ENCODE measurements at regions not wholly inside any gene's neighbourhood (a gene's known extent, or its start where the extent isn't known, plus 50 kb on each side); places are given as distances from the start of the nearest gene placed in this dataset.
"Not testable (repeated sequence)": the region's sequence is repeated elsewhere in the genome, so short reads cannot be mapped to it uniquely, and the experiment has no call there.

DNA sequence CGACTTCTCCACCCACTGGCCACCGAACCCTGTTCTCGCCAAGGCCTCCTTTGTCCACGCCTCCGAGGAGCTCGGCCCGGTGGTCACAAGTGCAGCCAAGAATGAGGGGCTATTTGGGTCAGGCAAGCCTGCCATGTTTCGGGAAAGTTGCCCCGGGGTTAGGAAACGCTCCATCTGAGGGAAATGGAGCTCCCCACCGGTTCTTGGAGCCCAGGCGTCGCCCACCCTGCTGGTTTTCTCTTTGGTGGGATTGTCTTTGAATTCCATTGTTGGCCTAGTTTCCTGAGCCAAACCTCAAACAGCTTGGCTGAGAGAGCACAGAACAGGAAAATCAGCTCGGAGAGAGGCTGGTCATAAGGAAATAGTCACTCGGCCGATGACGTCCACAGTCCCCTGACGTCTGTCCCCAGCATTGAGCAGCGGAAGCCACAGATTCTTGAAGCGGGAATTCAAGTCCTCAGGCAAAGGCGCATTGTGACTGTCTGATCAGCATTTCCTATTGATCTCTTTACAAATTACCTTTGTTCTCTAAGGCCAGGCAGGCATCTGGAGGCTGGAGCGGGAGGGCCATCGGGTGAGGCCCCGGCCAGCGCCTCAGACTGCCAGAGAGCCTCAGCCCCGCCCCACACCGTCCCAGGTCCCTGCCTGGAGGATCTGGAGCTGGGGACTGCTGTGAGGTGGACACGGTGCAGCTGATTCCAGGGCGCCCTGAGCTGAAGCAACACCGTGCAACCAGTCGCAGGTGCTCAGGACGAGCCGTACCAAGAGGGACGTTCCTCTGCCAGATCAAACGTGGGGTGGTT, 138.6 kb downstream of the DLL1 start:
- no peaks in the 10 kb centered on the region for H3K36me3 ChIP-seq
- no peak for DNase-seq (ENCODE audit: low read depth in 1 of 2, low spot score in 2 of 2)
- no peak overlapping the region for H3K27ac ChIP-seq
- no peaks in the 10 kb centered on the region for H3K4me1 ChIP-seq (replicated peaks)
- peaks cover 6% of the 10 kb centered on the region; the same call in 1 of the 2 replicates for H3K9me3 ChIP-seq (replicated peaks)
- no peak overlapping the region for H3K4me3 ChIP-seq
- no peaks in the 10 kb centered on the region for H3K27me3 ChIP-seq (replicated peaks)

- DNase-seq (ENCODE audit: low read depth in 1 of 2, low spot score in 2 of 2) = no peak
- H3K4me1 ChIP-seq (replicated peaks) = no peaks in the 10 kb centered on the region
- H3K4me3 ChIP-seq = no peak overlapping the region
- no peaks in the 10 kb centered on the region for H3K36me3 ChIP-seq
- H3K9me3 ChIP-seq (replicated peaks) = peaks cover 2% of the 10 kb centered on the region; the same call in 1 of the 2 replicates
- no peak overlapping the region for H3K27ac ChIP-seq
- no peaks in the 10 kb centered on the region for H3K27me3 ChIP-seq (replicated peaks)
These were observed 139.1 kb downstream of the DLL1 start for GRCh38 chr6:170151804-170152123.

DNA sequence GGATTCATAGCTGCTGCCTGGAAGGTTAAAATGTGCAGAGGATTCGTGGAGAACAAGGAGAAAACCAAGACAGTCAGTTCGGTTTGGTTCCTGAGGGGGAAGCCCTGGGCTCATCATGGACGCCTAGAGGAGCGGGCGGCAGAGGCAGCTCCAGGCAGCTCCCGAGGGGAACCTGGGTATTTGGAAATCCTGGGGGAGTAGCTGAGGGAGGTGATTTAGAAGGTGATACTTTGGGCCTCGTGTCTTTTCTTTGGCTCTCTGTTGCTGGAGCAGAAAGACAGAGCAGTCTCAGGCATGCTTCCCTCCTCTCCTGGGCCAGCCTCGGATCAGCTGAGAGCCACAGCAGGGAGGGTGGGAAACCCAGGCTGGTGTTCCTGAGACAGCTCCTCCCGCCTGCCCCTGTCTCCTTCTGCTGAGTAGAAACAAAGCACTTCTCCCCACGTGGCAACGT, 139.5 kb downstream of the DLL1 start:
- no peaks in the 10 kb centered on the region for H3K27me3 ChIP-seq (replicated peaks)
- H3K36me3 ChIP-seq = no peaks in the 10 kb centered on the region
- no peak overlapping the region for H3K4me3 ChIP-seq
- no peak overlapping the region for H3K27ac ChIP-seq
- no peak for DNase-seq (ENCODE audit: low read depth in 1 of 2, low spot score in 2 of 2)
- H3K9me3 ChIP-seq (replicated peaks) = peaks cover 2% of the 10 kb centered on the region; the same call in 1 of the 2 replicates
- H3K4me1 ChIP-seq (replicated peaks) = no peaks in the 10 kb centered on the region

- Histone ChIP-seq H3K27me3 (replicated peaks) (no peaks in the 10 kb centered on the region), H3K4me1 (replicated peaks) (no peaks in the 10 kb centered on the region), H3K9me3 (replicated peaks) (peaks cover 2% of the 10 kb centered on the region; the same call in 1 of the 2 replicates), H3K36me3 (no peaks in the 10 kb centered on the region), H3K4me3 (no peak overlapping the region), H3K27ac (no peak overlapping the region)
- DNase-seq (ENCODE audit: low read depth in 1 of 2, low spot score in 2 of 2) = no peak
These were observed 140.3 kb downstream of the DLL1 start for GRCh38 chr6:170150590-170150945.

GRCh38 chr6:170149681-170150589, 140.9 kb downstream of the DLL1 start:
- Histone ChIP-seq H3K27ac (no peak overlapping the region), H3K27me3 (replicated peaks) (no peaks in the 10 kb centered on the region), H3K4me3 (no peak overlapping the region), H3K36me3 (no peaks in the 10 kb centered on the region), H3K4me1 (replicated peaks) (no peaks in the 10 kb centered on the region), H3K9me3 (replicated peaks) (peaks cover 2% of the 10 kb centered on the region; the same call in 1 of the 2 replicates)
- DNase-seq (ENCODE audit: low read depth in 1 of 2, low spot score in 2 of 2) = no peak

- Histone ChIP-seq H3K27me3 (replicated peaks) (no peaks in the 10 kb centered on the region), H3K4me3 (no peak overlapping the region), H3K4me1 (replicated peaks) (no peaks in the 10 kb centered on the region), H3K36me3 (no peaks in the 10 kb centered on the region), H3K9me3 (replicated peaks) (peaks cover 1% of the 10 kb centered on the region; the same call in 1 of the 2 replicates), H3K27ac (no peak overlapping the region)
- no peak for DNase-seq (ENCODE audit: low read depth in 1 of 2, low spot score in 2 of 2)
These were observed 142.0 kb downstream of the DLL1 start for GRCh38 chr6:170148709-170149470.

DNA sequence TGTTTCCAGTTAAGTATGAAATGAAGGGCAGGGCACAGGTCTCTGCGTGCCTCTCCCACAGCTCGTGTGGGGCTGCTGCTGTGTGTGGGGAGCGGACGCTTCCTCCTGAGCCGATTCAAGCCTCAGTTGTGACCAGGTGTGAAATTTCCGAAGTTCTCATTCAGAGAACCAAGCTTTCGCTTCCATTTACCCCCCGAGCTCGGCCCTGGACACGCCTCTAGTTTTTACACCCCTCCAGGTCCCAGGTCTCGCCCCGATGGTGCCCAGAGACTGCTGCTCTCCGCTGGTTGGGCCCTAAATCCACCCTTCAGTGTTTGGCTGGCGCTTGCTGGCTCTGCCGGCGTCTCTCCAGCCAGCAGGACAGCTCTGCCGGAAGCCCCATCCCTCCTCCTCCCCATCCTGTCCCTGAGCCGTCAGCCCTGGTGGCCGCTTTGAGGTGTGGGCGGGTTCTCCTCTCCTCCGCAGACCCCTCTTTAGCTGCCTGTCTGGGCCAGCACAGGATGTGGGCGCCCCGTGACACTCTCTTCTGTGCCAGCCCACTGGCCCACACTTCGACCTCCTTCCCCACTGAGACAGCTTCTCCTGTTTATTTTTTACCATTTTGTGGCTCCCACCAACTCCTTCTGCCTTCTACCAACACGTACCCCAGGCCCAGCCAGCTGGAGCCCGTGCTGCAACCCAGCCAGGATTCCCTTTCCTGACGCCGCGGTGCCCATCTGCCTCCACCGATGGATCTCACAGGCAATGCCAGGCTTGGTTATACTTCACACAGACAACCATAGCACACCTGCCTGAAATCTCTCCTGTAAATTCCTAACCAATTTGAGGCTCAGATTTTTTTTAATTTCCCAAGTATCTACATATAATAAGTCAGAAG, 142.8 kb downstream of the DLL1 start:
- no peaks in the 10 kb centered on the region for H3K4me1 ChIP-seq (replicated peaks)
- no peaks in the 10 kb centered on the region for H3K27me3 ChIP-seq (replicated peaks)
- H3K4me3 ChIP-seq = no peak overlapping the region
- no peaks in the 10 kb centered on the region for H3K36me3 ChIP-seq
- no peaks in the 10 kb centered on the region for H3K9me3 ChIP-seq (replicated peaks)
- DNase-seq (ENCODE audit: low read depth in 1 of 2, low spot score in 2 of 2) = no peak
- H3K27ac ChIP-seq = no peak overlapping the region

DNA sequence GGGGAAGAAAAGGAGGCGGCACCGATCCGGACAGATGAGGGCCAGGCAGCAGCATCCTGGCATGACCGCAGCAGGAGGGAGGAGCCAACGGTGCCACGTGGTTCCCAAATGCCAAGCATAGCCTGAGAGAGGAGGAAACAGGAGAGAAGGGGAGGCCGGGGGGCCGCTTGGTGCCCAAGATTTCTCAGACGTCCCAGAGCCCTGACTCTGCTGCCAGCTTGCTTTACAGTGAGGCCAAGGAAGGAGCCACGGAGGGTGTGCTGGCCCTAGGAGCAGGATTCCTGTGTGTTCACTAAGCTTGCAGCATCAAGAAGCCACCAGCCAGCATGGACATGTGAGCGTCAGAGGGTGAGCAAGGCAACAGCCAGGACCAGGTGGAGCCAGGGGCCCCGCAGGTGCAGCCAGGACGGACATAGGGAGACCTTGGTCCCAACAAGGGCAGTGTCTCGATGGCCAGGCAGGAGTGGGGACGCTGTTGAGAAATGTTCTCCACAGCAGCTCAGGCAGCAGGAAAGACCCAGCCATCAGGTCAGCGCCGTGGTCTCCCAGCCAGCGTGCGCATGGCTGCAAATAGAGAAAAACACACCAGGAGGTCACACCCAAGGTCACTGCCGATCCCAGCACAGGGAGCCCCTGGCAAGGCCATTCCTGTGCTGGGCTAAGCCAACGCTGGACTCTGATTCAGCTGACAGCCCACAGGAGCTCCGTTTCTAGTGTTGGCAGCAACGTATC, 143.7 kb downstream of the DLL1 start:
- DNase-seq (ENCODE audit: low read depth in 1 of 2, low spot score in 2 of 2) = no peak
- H3K4me1 ChIP-seq (replicated peaks) = no peaks in the 10 kb centered on the region
- no peaks in the 10 kb centered on the region for H3K27me3 ChIP-seq (replicated peaks)
- no peak overlapping the region for H3K27ac ChIP-seq
- H3K9me3 ChIP-seq (replicated peaks) = no peaks in the 10 kb centered on the region
- no peaks in the 10 kb centered on the region for H3K36me3 ChIP-seq
- H3K4me3 ChIP-seq = no peak overlapping the region

- no peaks in the 10 kb centered on the region for H3K36me3 ChIP-seq
These were observed 144.2 kb downstream of the DLL1 start for GRCh38 chr6:170146640-170147039.

GRCh38 chr6:170146131-170146530, 144.7 kb downstream of the DLL1 start:
- not testable (repeated sequence) for H3K36me3 ChIP-seq; H3K4me1 ChIP-seq (replicated peaks); H3K4me3 ChIP-seq; DNase-seq (ENCODE audit: low read depth in 1 of 2, low spot score in 2 of 2); H3K27me3 ChIP-seq (replicated peaks); H3K9me3 ChIP-seq (replicated peaks); H3K27ac ChIP-seq

More at GRCh38 chr6:170146640-170147039, 144.2 kb downstream of the DLL1 start:
- no peak overlapping the region for H3K4me3 ChIP-seq
- no peak overlapping the region for H3K27ac ChIP-seq
- no peaks in the 10 kb centered on the region for H3K9me3 ChIP-seq (replicated peaks)
- no peaks in the 10 kb centered on the region for H3K27me3 ChIP-seq (replicated peaks)
- no peaks in the 10 kb centered on the region for H3K4me1 ChIP-seq (replicated peaks)
- DNase-seq (ENCODE audit: low read depth in 1 of 2, low spot score in 2 of 2) = no peak

- not testable (repeated sequence) for H3K27me3 ChIP-seq (replicated peaks); H3K4me3 ChIP-seq; H3K36me3 ChIP-seq; DNase-seq (ENCODE audit: low read depth in 1 of 2, low spot score in 2 of 2); H3K9me3 ChIP-seq (replicated peaks); H3K4me1 ChIP-seq (replicated peaks); H3K27ac ChIP-seq
These were observed 145.2 kb downstream of the DLL1 start for GRCh38 chr6:170145716-170146115.

- Histone ChIP-seq H3K4me3 (no peak overlapping the region), H3K36me3 (no peaks in the 10 kb centered on the region), H3K4me1 (replicated peaks) (no peaks in the 10 kb centered on the region), H3K27me3 (replicated peaks) (no peaks in the 10 kb centered on the region), H3K27ac (no peak overlapping the region), H3K9me3 (replicated peaks) (no peaks in the 10 kb centered on the region)
- DNase-seq (ENCODE audit: low read depth in 1 of 2, low spot score in 2 of 2) = no peak
These were observed 145.6 kb downstream of the DLL1 start for GRCh38 chr6:170145272-170145592.
